Stimulated activated effector memory CD8-positive, alpha-beta T cell treated with anti-CD3 and anti-CD28 coated beads, Interleukin-12 subunit alpha, Interleukin-12 subunit beta, amount 100 ng/mL, for 72 hours (primary cell): ENCODE measurements at regions not wholly inside any gene's neighbourhood (a gene's known extent, or its start where the extent isn't known, plus 50 kb on each side); places are given as distances from the start of the nearest gene placed in this dataset.

Experiments used
- ATAC-seq: fragments of 150-1000 bp; cut with Tn5 transposase; 2 replicates; pipeline ENCODE4 v1.10.0; 2021
- DNase-seq, 2 donors: peaks; one replicate each; pipeline ENCODE4 v3.0.0; 2021 to 2022; ENCODE audit warnings: low spot score in 2 of 2
- H3K27ac Mint-ChIP-seq: one replicate; pipeline ENCODE4 v1.8.0; 2022; ENCODE audit warnings: mild to moderate bottlenecking, mixed read lengths
- H3K36me3 Mint-ChIP-seq: one replicate; pipeline ENCODE4 v1.8.0; 2022; ENCODE audit warnings: mild to moderate bottlenecking, mixed read lengths
- H3K4me1 Mint-ChIP-seq: one replicate; pipeline ENCODE4 v1.8.0; 2022; ENCODE audit warnings: mixed read lengths
- H3K4me3 Mint-ChIP-seq: one replicate; pipeline ENCODE4 v1.8.0; 2022; ENCODE audit warnings: mild to moderate bottlenecking, mixed read lengths
- H3K9me3 Mint-ChIP-seq: one replicate; pipeline ENCODE4 v1.8.0; 2022; ENCODE audit warnings: mixed read lengths

- peaks cover 15% of the 10 kb centered on the region for H3K9me3 Mint-ChIP-seq
- no peak overlapping the region for H3K27ac Mint-ChIP-seq
- H3K36me3 Mint-ChIP-seq, result no peaks in the 10 kb centered on the region
- no peak overlapping the region for H3K4me3 Mint-ChIP-seq
- DNase-seq, result no peak
- no peaks in the 10 kb centered on the region for H3K4me1 Mint-ChIP-seq
- ATAC-seq, result no peak
Measured at GRCh38 chr7:41188163-41189130, 514.4 kb downstream of the INHBA start.

GRCh38 chr7:41187322-41187721, 515.6 kb downstream of the INHBA start:
- Mint-ChIP-seq H3K4me3 (no peak overlapping the region), H3K36me3 (no peaks in the 10 kb centered on the region), H3K4me1 (no peaks in the 10 kb centered on the region), H3K27ac (no peak overlapping the region), H3K9me3 (peaks cover 19% of the 10 kb centered on the region)
- DNase-seq, result no peak
- no peak for ATAC-seq

GRCh38 chr7:41185851-41186250, 517.0 kb downstream of the INHBA start:
- no peak for DNase-seq
- H3K4me1 Mint-ChIP-seq, result no peaks in the 10 kb centered on the region
- no peak overlapping the region for H3K4me3 Mint-ChIP-seq
- peaks cover 14% of the 10 kb centered on the region for H3K9me3 Mint-ChIP-seq
- H3K27ac Mint-ChIP-seq, result no peak overlapping the region
- ATAC-seq, result no peak
- H3K36me3 Mint-ChIP-seq, result no peaks in the 10 kb centered on the region

GRCh38 chr7:41183741-41184140, 519.1 kb downstream of the INHBA start:
- no peak for DNase-seq
- Mint-ChIP-seq H3K36me3 (no peaks in the 10 kb centered on the region), H3K4me3 (no peak overlapping the region), H3K9me3 (peaks cover 14% of the 10 kb centered on the region), H3K4me1 (no peaks in the 10 kb centered on the region), H3K27ac (no peak overlapping the region)
- ATAC-seq, result no peak

GRCh38 chr7:41182782-41183181, 520.1 kb downstream of the INHBA start:
- H3K4me3 Mint-ChIP-seq, result no peak overlapping the region
- no peaks in the 10 kb centered on the region for H3K36me3 Mint-ChIP-seq
- ATAC-seq (no peak), DNase-seq (no peak)
- no peaks in the 10 kb centered on the region for H3K4me1 Mint-ChIP-seq
- H3K9me3 Mint-ChIP-seq, result peaks cover 14% of the 10 kb centered on the region
- no peak overlapping the region for H3K27ac Mint-ChIP-seq

GRCh38 chr7:41175435-41175834, 527.5 kb downstream of the INHBA start:
- Mint-ChIP-seq H3K9me3 (peaks cover 21% of the 10 kb centered on the region), H3K4me3 (no peak overlapping the region), H3K36me3 (no peaks in the 10 kb centered on the region), H3K27ac (no peak overlapping the region), H3K4me1 (no peaks in the 10 kb centered on the region)
- no peak for DNase-seq
- no peak for ATAC-seq

GRCh38 chr7:41174521-41174920, 528.4 kb downstream of the INHBA start:
- DNase-seq, result no peak
- Mint-ChIP-seq H3K9me3 (peaks cover 28% of the 10 kb centered on the region), H3K4me3 (no peak overlapping the region), H3K36me3 (no peaks in the 10 kb centered on the region), H3K4me1 (no peaks in the 10 kb centered on the region), H3K27ac (no peak overlapping the region)
- no peak for ATAC-seq

GRCh38 chr7:41170466-41170865, 532.4 kb downstream of the INHBA start:
- DNase-seq (no peak), ATAC-seq (no peak)
- peaks cover 29% of the 10 kb centered on the region for H3K9me3 Mint-ChIP-seq
- H3K4me1 Mint-ChIP-seq, result no peaks in the 10 kb centered on the region
- H3K4me3 Mint-ChIP-seq, result no peak overlapping the region
- no peaks in the 10 kb centered on the region for H3K36me3 Mint-ChIP-seq
- no peak overlapping the region for H3K27ac Mint-ChIP-seq

- no peak overlapping the region for H3K27ac Mint-ChIP-seq
- no peak overlapping the region for H3K4me3 Mint-ChIP-seq
- no peaks in the 10 kb centered on the region for H3K4me1 Mint-ChIP-seq
- H3K36me3 Mint-ChIP-seq, result no peaks in the 10 kb centered on the region
- DNase-seq (no peak), ATAC-seq (no peak)
- H3K9me3 Mint-ChIP-seq, result peaks cover 23% of the 10 kb centered on the region
Measured at GRCh38 chr7:41169317-41169716, 533.6 kb downstream of the INHBA start.

- Mint-ChIP-seq H3K4me1 (no peaks in the 10 kb centered on the region), H3K36me3 (no peaks in the 10 kb centered on the region), H3K4me3 (no peak overlapping the region), H3K27ac (no peak overlapping the region), H3K9me3 (peaks cover 18% of the 10 kb centered on the region)
- ATAC-seq, result no peak
- no peak for DNase-seq
Measured at GRCh38 chr7:41167836-41168235, 535.1 kb downstream of the INHBA start.

- Mint-ChIP-seq H3K9me3 (peaks cover 7% of the 10 kb centered on the region), H3K4me3 (no peak overlapping the region), H3K4me1 (no peaks in the 10 kb centered on the region), H3K27ac (no peak overlapping the region), H3K36me3 (no peaks in the 10 kb centered on the region)
- DNase-seq (no peak), ATAC-seq (no peak)
Measured at GRCh38 chr7:41164440-41164839, 538.5 kb downstream of the INHBA start.

GRCh38 chr7:41163991-41164390, 538.9 kb downstream of the INHBA start:
- Mint-ChIP-seq H3K4me3 (no peak overlapping the region), H3K36me3 (no peaks in the 10 kb centered on the region), H3K4me1 (no peaks in the 10 kb centered on the region), H3K27ac (no peak overlapping the region), H3K9me3 (peaks cover 7% of the 10 kb centered on the region)
- no peak for ATAC-seq
- DNase-seq, result no peak

GRCh38 chr7:41162612-41163011, 540.3 kb downstream of the INHBA start:
- Mint-ChIP-seq H3K36me3 (no peaks in the 10 kb centered on the region), H3K4me3 (no peak overlapping the region), H3K27ac (no peak overlapping the region), H3K4me1 (no peaks in the 10 kb centered on the region), H3K9me3 (peaks cover 8% of the 10 kb centered on the region)
- DNase-seq (no peak), ATAC-seq (no peak)

GRCh38 chr7:41161041-41161587, 541.8 kb downstream of the INHBA start:
- Mint-ChIP-seq H3K9me3 (peaks cover 5% of the 10 kb centered on the region), H3K27ac (no peak overlapping the region), H3K4me1 (no peaks in the 10 kb centered on the region), H3K4me3 (no peak overlapping the region), H3K36me3 (no peaks in the 10 kb centered on the region)
- no peak for DNase-seq
- no peak for ATAC-seq

- ATAC-seq, result no peak
- Mint-ChIP-seq H3K4me1 (no peaks in the 10 kb centered on the region), H3K9me3 (peaks cover 11% of the 10 kb centered on the region), H3K36me3 (no peaks in the 10 kb centered on the region), H3K27ac (no peak overlapping the region), H3K4me3 (no peak overlapping the region)
- no peak for DNase-seq
Measured at GRCh38 chr7:41156268-41156667, 546.6 kb downstream of the INHBA start.

GRCh38 chr7:41153268-41153667, 549.6 kb downstream of the INHBA start:
- DNase-seq (no peak), ATAC-seq (no peak)
- no peak overlapping the region for H3K27ac Mint-ChIP-seq
- H3K9me3 Mint-ChIP-seq, result peaks cover 14% of the 10 kb centered on the region
- no peaks in the 10 kb centered on the region for H3K4me1 Mint-ChIP-seq
- H3K4me3 Mint-ChIP-seq, result no peak overlapping the region
- H3K36me3 Mint-ChIP-seq, result no peaks in the 10 kb centered on the region
